GM19238 (cell line): ENCODE measurements at regions not wholly inside any gene's neighbourhood (a gene's known extent, or its start where the extent isn't known, plus 50 kb on each side); places are given as distances from the start of the nearest gene placed in this dataset.

Experiments used
- DNase-seq: peaks from one replicate; pipeline ENCODE4 v3.0.0; 2011; ENCODE audit warnings: low spot score; ENCODE audit not compliant: insufficient read length

DNA sequence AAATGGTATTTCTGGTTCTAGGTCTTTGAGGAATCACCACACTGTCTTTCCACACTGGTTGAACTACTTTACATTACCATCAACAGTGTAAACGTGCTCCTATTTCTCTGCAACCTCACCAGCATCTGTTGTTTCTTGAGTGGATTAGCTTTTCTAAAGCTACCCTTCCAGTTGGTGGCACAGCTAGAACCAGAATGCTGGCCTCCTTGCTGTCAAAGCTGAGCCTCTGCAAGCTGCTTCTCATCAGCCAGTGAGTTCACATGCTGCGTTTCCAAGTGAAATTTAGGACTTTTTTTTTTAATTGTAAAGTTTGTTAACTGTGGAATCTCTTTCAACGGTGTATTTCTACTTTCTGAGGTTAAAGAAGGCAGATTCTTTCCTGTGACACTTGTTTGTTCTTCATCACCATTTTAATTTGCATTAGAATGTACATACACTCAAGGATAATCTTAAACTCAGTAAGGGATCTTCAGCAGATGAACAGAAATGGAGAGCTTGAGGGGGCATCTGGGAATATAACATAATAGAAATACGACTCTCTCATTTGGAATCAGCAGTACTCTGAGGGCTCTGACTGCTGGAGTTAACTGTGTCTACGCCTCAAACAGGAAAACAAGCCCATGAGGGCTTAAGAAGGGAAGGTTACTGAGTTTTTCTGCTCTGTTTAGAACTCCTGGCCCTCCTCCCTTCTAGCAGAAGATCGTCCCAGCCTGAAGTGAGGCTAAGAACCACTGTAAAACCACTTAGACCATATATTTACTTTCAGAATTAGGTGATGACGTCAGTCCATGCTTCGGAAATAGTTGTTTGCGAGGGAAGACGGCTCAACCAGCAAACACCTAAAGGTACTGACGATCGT is 148.4 kb upstream of the FAM20A start:
- no peak for DNase-seq

DNA sequence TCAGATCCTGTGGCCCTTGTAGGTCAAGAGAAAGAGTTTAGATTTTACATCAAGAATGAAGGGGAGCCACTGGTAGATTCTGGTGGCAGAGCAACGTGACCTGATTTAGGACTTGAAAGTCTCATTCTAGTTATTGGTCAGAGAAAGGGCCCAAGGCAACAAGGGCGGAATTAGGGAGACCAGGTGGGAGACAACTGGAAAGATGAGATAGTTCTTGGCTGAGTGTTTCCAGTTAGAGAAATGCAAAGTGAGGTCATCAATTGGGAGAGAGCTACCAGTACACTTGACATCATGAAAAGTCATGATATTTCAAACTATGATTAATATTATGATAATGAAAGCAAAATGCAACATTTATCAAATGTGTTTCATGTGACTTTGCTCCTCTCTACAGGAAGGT is 147.2 kb upstream of the FAM20A start:
- DNase-seq = no peak

DNA sequence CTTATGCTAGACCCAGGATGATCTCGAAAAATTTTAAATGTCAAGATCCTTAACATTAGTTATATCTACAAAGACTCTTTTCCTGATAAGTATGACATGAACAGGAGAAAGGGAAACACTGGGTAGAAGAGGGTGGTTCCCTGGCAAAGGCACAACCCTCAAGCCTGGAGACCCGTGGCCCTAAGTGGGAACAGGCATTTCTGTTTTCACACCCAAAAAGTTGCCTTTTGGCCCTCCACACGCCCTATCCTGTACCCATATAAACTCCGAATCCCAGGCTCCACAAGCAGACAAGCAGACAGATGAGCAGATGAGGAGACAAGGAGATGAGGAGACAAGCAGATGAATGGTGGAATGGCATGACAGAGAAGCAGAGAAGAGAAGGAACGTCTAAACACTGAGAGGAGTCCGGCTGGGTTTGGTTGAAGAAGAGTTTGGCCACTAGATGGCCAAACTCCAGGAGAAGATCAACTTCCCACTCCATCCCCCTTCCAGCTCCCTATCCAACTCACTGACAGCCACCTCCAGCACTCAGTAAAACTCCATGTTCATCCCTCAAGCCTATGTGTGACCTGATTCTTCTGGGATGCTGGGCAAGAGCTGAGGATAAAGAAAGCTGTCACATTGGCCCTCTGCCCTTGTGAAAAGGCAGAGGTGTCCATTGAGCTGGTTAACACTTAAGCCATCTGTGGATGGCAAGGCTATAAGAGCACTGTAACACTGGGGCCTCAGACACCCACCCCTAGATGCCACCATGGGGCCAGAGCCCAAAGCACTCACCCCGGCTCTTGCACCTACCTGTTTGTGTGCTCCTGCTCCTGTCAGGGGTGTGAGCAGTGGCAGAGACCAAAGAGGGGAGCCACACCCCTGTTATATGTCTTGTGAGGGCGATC is 139.6 kb upstream of the FAM20A start:
- DNase-seq = no peak

DNA sequence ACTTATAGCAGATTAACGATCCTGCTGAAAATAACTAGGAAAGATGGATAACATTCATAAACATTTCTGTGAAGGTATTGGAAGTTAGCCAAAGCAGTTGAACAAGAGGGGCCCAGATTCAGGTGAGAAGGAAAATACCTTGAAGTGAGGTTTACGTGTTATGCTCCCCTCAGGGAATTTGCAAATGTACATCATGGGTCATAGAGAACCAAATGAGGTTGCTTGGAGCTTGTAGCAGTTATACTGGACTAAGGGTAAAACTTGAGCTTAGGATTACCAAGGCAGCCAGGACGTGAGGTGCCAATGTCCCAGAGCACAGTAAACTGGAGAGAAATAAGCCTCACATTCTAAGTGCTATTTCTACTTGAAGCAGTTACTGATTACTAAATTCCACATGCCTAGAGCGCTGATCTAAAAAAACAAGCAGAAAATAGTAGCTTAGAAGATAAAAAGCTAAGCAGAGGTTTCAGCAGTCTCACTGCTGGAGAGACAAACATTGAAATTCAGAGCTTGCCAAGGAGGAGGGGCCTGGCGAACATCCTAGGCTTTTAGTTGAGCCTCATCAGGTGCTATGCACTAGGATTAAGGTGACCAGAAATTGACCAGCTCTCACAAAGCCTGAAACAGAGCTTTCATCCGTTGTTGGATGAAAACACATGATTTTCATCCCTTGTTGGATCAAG is 136.7 kb upstream of the FAM20A start:
- no peak for DNase-seq

GRCh38 chr17:68734931-68735330 is 133.8 kb upstream of the FAM20A start:
- no peak for DNase-seq

GRCh38 chr17:68734187-68734900 is 133.2 kb upstream of the FAM20A start:
- no peak for DNase-seq

GRCh38 chr17:68733241-68734176 is 132.3 kb upstream of the FAM20A start:
- no peak for DNase-seq

GRCh38 chr17:68732301-68732749 is 131.2 kb upstream of the FAM20A start:
- DNase-seq = no peak

- DNase-seq = no peak
These were observed 130.3 kb upstream of the FAM20A start for GRCh38 chr17:68731465-68731864.

DNA sequence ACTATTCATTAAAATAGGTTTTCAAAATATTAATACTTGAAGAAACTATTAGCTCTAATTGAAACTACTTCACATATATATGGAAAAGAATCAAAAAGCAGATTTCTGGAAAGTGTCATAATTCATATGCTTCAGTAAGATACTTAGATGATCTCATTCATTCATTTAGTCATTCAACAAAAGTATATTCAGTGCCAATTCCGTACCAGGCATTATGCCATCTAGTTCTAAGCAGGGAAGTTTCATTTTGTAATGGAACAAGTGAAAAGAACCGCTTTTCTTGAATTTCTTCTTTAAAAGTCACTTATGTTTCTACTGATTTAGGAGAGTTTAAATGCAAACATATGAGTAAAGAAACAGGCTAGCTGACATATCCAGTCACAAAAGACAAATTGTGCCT is 118.3 kb upstream of the FAM20A start:
- no peak for DNase-seq

GRCh38 chr17:68718926-68719325 is 117.8 kb upstream of the FAM20A start:
- no peak for DNase-seq

GRCh38 chr17:68718465-68718864 is 117.3 kb upstream of the FAM20A start:
- no peak for DNase-seq

DNA sequence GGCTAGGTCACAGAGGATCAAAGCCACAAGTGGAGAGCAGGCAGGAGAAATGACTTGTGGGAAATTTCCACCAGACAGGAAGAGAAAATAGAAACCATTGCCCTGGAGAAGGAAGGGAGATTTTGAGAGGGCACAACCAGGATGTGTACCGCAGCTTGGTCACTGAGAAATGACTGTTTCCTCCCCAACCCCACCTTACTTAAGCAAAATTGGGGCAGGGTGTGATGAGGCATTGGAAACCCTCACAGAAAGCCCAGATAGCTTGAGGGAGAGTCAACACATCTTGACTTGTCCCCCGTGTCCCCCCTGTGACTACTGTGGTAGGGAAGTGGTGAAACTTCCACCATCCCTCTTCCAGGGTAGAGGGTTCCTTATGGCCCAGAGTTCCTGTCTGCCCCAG is 113.5 kb upstream of the FAM20A start:
- no peak for DNase-seq

DNA sequence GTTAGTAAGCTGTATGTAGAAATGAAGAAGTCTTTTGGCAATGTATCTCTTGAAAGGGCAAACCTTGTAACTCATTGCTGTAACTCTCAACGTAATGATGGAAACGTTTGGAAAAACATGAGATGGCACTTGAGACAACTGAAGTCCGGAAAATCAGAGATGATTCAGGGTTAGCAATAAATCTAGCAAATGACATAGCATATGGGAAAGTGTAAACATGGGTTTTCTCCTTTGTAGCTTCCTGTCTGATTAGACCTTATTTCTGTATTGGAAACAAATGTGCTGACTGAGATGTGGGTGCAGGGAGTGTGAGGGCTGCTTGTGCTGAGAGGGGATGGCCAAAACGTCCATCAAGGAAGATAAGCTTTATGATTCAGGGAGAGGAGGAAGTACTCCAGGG is 110.7 kb upstream of the FAM20A start:
- no peak for DNase-seq

DNA sequence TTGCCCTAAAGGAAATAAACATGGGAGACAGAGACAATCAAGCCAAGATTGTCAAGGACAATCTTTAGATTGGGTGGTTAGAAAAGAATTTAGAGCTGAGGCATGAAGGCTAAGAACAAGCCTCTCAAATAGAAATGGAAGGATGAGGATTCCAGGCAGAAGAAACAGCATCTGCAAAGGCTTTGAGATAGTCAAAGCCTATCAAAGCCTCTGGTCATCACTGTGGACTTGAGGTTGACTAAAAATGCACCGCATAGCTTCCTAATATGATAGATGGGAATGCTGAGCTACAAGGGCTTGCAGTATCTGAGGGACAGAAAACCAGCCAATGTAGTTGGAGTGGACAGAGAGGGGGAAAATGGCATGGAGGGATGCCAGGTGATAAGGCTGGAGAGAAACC is 109.8 kb upstream of the FAM20A start:
- DNase-seq = no peak

GRCh38 chr17:68710035-68710780 is 109.0 kb upstream of the FAM20A start:
- no peak for DNase-seq

- DNase-seq = no peak
These were observed 108.3 kb upstream of the FAM20A start for GRCh38 chr17:68709461-68709860.

DNA sequence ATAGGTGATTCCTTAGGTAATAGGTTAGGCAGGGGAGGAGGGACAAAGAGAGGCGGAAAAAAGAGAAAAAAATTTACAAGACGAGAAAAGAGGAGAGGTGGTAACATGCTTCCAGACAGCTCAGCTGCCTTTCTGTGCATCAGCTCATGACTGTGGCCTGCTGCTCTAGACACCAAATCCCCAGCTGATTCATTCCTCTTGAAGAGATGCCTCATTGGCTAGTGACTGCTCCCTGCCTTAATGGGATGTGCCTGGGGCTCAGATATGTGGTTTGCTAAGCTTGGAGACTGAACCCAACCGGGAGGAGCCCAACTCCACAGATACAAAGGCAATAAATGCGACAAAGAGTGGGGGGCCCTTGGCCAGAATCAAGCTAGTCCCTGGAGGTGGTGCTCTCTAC is 105.9 kb upstream of the FAM20A start:
- DNase-seq = no peak

DNA sequence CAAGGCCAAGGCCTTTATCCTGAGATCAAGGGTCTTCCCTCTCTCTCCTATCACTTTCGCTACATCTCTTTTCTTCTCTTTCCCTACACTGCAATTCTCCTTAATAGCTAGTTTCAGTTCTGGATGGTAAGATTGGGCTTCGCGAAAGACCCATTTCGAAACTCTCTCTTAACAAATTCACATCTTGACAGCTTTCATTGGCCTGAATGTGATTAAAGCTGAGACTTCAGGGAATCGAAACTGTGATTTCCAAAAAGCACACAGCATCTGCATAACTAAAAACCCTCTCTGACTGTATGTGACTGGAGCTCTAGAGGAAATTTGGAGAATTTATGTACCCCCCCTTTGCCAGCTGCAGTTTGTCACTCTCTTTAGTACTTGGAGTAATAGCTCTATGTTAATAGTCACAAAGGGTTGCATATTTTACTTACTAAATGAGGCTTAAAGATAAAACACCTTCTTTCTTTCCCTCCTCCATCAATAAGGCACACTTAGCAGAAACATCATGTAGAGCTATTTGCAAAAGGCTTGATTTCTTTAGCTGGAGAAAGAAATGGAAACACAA is 105.3 kb upstream of the FAM20A start:
- no peak for DNase-seq
